SH-SY5Y (cell line): ENCODE measurements at regions not wholly inside any gene's neighbourhood (a gene's known extent, or its start where the extent isn't known, plus 50 kb on each side); places are given as distances from the start of the nearest gene placed in this dataset.

ENCODE experiments used
- GATA2 ChIP-seq: IDR thresholded peaks from 2 replicates; pipeline ENCODE4 v1.6.1; 2011; ENCODE audit warnings: mild to moderate bottlenecking, low read depth, low read length
- GATA3 ChIP-seq: IDR thresholded peaks from 2 replicates; pipeline ENCODE4 v1.6.1; 2011; ENCODE audit warnings: low read depth, mild to moderate bottlenecking, low read length, moderate library complexity

DNA sequence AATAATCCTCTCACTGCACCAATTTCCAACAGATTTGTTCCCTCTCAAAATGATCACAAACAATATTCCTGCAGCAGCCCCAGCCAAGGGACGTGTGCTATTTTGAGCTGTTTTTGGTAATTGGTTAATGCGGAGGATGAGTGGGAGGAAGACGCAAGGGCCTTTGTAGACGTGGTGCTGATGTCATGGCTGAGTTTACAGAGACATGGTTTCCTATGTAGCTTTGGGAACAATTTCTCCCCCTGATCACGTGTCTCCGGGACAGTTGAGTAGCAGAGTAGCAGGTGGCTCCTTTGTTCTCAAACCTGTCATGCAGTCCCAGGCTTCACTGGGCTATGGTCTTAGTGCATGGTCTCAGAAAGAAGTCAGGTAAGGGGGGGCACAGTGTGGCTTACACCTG lies 183.2 kb upstream of the NECTIN1 start:
- TF ChIP-seq GATA3 (no peak), GATA2 (no peak)
